ENCODE measurements at regions not wholly inside any gene's neighbourhood (a gene's known extent, or its start where the extent isn't known, plus 50 kb on each side); places are given as distances from the start of the nearest gene placed in this dataset.

DNA sequence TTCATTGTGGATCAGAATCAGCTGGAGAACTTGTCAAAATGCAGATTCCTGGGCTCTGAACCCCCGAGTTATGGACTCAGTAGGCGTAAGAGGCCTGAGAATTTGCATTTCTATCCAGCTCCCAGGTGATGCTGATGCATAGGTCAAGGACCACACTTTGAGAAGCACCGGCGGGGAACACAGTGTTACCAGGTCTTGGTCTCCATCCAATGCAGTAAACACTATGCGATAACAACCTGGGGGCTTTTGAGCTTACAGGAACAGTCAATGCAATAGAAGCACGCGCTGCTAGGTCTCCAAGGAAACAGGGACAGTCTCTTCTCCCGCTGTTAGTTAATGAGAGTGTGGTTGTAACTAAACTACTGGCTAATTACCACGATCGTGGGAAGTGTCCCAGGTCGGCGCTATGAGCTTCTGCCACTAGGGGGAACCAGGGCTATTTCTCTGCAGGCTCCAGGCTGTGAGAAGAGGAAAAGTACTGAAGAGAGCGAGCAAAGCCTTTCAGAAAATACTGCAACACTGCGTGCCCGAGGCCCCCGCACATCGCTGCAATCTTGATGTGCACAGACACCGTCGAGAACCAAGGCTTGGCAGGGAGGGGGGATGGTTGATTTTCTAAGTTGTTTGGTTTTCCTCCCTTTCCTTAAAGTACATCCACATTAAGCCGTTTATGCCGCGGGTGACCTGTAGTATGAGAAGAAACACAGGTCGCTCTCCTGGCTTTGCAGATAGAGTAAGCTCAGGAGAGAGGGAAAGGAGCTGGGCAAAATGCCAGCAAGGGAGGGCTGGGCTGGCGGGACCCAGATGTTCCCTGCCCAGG lies 52.0 kb upstream of the KCNA1 start:
- H3K4me3 ChIP-seq (ENCODE audit: insufficient read depth in 1 of 2, low read depth in 1 of 2, low read length in 2 of 2) = peak overlapping the region in 1 of 2 experiments; percentile 52
- no peak overlapping the region for H2BK120ac ChIP-seq (ENCODE audit: low read depth, low read length)
- H3K23ac ChIP-seq (ENCODE audit: low read length in 2 of 2) = no peak overlapping the region
- peak; percentile 67 for DNase-seq
- H2AK5ac ChIP-seq (ENCODE audit: low read length, severe bottlenecking) = no peak overlapping the region
- no peak overlapping the region for H2BK12ac ChIP-seq (ENCODE audit: low read length in 2 of 2)
- 31% methylated on average over 20 of the region's 24 CpGs for WGBS
- no peak overlapping the region for H2BK5ac ChIP-seq (ENCODE audit: low read depth, low read length, poor library complexity, severe bottlenecking)
- no peak overlapping the region for H3K27ac ChIP-seq (ENCODE audit: low read length, poor library complexity, severe bottlenecking)
- H3K9ac ChIP-seq (ENCODE audit: low read length) = peak overlapping the region; percentile 50
- H3K27me3 ChIP-seq (ENCODE audit: control insufficient read depth in 1 of 2, insufficient read depth in 1 of 2, low read length in 2 of 2) = peaks cover 54 to 57% of the 10 kb centered on the region in 2 experiments
- no peaks in the 10 kb centered on the region for H3K9me3 ChIP-seq (ENCODE audit: control insufficient read depth, low read length)
- H2BK15ac ChIP-seq (ENCODE audit: low read depth, poor library complexity, severe bottlenecking) = no peak overlapping the region
- H3K4ac ChIP-seq (ENCODE audit: low read depth in 1 of 2, low read length in 2 of 2) = no peak overlapping the region
- H2AFZ ChIP-seq (ENCODE audit: low read depth, low read length) = no peak overlapping the region
- no peaks in the 10 kb centered on the region for H3K36me3 ChIP-seq (ENCODE audit: control insufficient read depth in 1 of 2, insufficient read depth in 2 of 2, low read depth in 1 of 2, low read length in 2 of 2)
- H3K18ac ChIP-seq (ENCODE audit: low read depth in 1 of 2, low read length in 2 of 2) = no peak overlapping the region
- H3K4me2 ChIP-seq (ENCODE audit: low read length, poor library complexity, severe bottlenecking) = no peak overlapping the region
- H3K4me1 ChIP-seq (ENCODE audit: control insufficient read depth, insufficient read depth, low read depth, low read length) = peaks cover 1% of the 10 kb centered on the region
- no peak overlapping the region for H4K91ac ChIP-seq (ENCODE audit: low read length)
- H3K79me1 ChIP-seq (replicated peaks; ENCODE audit: low read length, poor library complexity, severe bottlenecking) = no peaks in the 10 kb centered on the region
- no peak overlapping the region for H3K14ac ChIP-seq (ENCODE audit: low read length in 2 of 2)
- no peak overlapping the region for H4K8ac ChIP-seq (ENCODE audit: low read length)

DNA sequence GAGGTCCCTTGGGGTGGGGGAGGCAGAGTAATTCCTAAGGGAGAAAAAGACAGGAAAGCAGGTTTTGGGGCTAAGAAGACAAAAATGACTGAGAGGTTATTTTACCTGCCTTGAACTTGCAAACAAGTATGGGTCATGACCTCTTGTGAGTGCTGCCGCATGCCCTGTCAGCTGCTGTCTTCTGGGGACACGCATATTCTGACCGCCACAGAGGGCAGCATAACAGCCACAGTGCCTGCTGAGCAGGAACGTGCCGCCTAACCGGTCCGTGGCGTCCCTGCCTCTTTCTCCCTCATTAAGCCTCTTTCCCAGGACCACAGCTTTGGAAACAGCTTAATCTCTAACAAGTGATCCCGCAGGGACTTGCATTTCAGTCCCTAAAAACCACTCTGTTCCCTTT lies 51.3 kb upstream of the KCNA1 start:
- no peak for DNase-seq
- WGBS = 3% methylated on average over 9 of the region's 9 CpGs

DNA sequence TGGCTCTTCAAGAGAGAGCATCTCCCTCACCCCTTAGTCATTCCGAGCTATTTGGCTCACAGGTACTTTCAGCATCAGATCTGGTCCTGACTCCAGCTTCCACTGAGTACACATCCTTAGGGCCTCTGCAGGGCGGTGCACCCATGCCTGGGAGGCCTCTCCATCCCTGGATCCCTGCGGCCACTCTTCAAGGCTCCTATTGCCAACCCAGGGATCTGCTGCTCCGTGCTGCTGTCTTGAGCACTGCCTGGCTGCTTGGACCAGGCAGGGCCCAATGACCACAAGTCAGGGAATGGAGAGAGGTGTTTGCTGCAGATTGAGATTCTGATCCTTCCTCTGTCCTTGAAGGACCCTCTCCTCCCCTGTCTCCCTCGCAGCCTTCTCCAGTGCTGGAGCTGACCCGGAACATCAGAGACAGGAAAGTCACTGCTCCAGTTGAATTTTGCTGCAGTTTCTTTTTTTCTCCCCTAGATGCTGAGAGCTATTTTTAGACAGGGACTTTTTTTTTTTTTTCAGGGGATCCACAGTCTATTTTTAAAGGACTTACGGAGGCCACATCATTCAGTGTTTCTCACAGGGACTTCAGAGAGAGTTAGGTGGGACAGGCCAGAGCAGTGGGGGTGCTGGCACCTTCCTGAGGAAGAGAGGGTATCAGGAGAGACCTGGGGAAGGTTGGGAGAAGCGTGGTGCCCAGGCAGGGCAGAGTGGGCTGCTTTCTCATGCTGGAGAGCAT lies 50.1 kb upstream of the KCNA1 start:
- Histone ChIP-seq H2AFZ (ENCODE audit: low read depth, low read length) (no peak overlapping the region), H3K27me3 (ENCODE audit: control insufficient read depth in 1 of 2, insufficient read depth in 1 of 2, low read length in 2 of 2) (peaks cover 56 to 57% of the 10 kb centered on the region in 2 experiments), H2BK5ac (ENCODE audit: low read depth, low read length, poor library complexity, severe bottlenecking) (no peak overlapping the region), H2BK15ac (ENCODE audit: low read depth, poor library complexity, severe bottlenecking) (no peak overlapping the region), H3K4me3 (ENCODE audit: insufficient read depth in 1 of 2, low read depth in 1 of 2, low read length in 2 of 2) (no peak overlapping the region), H3K27ac (ENCODE audit: low read length, poor library complexity, severe bottlenecking) (no peak overlapping the region), H4K91ac (ENCODE audit: low read length) (no peak overlapping the region), H3K23ac (ENCODE audit: low read length in 2 of 2) (no peak overlapping the region), H3K4me2 (ENCODE audit: low read length, poor library complexity, severe bottlenecking) (no peak overlapping the region), H4K8ac (ENCODE audit: low read length) (no peak overlapping the region), H3K4me1 (ENCODE audit: control insufficient read depth, insufficient read depth, low read depth, low read length) (peaks cover 1% of the 10 kb centered on the region), H3K36me3 (ENCODE audit: control insufficient read depth in 1 of 2, insufficient read depth in 2 of 2, low read depth in 1 of 2, low read length in 2 of 2) (no peaks in the 10 kb centered on the region), H3K9me3 (ENCODE audit: control insufficient read depth, low read length) (no peaks in the 10 kb centered on the region), H3K79me1 (replicated peaks; ENCODE audit: low read length, poor library complexity, severe bottlenecking) (no peaks in the 10 kb centered on the region), H2AK5ac (ENCODE audit: low read length, severe bottlenecking) (no peak overlapping the region), H2BK12ac (ENCODE audit: low read length in 2 of 2) (no peak overlapping the region), H3K14ac (ENCODE audit: low read length in 2 of 2) (no peak overlapping the region), H3K9ac (ENCODE audit: low read length) (no peak overlapping the region), H2BK120ac (ENCODE audit: low read depth, low read length) (no peak overlapping the region), H3K4ac (ENCODE audit: low read depth in 1 of 2, low read length in 2 of 2) (no peak overlapping the region), H3K18ac (ENCODE audit: low read depth in 1 of 2, low read length in 2 of 2) (no peak overlapping the region)
- 67% methylated on average over 8 of the region's 8 CpGs for WGBS
- DNase-seq = peak; percentile 6

More for the DNA sequence above, 51.3 kb upstream of the KCNA1 start:
- Histone ChIP-seq H3K4me1 (ENCODE audit: control insufficient read depth, insufficient read depth, low read depth, low read length) (peaks cover 1% of the 10 kb centered on the region), H4K91ac (ENCODE audit: low read length) (no peak overlapping the region), H3K4ac (ENCODE audit: low read depth in 1 of 2, low read length in 2 of 2) (no peak overlapping the region), H2AFZ (ENCODE audit: low read depth, low read length) (no peak overlapping the region), H2BK12ac (ENCODE audit: low read length in 2 of 2) (no peak overlapping the region), H3K4me2 (ENCODE audit: low read length, poor library complexity, severe bottlenecking) (no peak overlapping the region), H3K4me3 (ENCODE audit: insufficient read depth in 1 of 2, low read depth in 1 of 2, low read length in 2 of 2) (no peak overlapping the region), H3K9ac (ENCODE audit: low read length) (no peak overlapping the region), H2BK5ac (ENCODE audit: low read depth, low read length, poor library complexity, severe bottlenecking) (no peak overlapping the region), H3K23ac (ENCODE audit: low read length in 2 of 2) (no peak overlapping the region), H2BK120ac (ENCODE audit: low read depth, low read length) (no peak overlapping the region), H3K36me3 (ENCODE audit: control insufficient read depth in 1 of 2, insufficient read depth in 2 of 2, low read depth in 1 of 2, low read length in 2 of 2) (no peaks in the 10 kb centered on the region), H2BK15ac (ENCODE audit: low read depth, poor library complexity, severe bottlenecking) (no peak overlapping the region), H3K9me3 (ENCODE audit: control insufficient read depth, low read length) (no peaks in the 10 kb centered on the region), H4K8ac (ENCODE audit: low read length) (no peak overlapping the region), H3K18ac (ENCODE audit: low read depth in 1 of 2, low read length in 2 of 2) (no peak overlapping the region), H3K27me3 (ENCODE audit: control insufficient read depth in 1 of 2, insufficient read depth in 1 of 2, low read length in 2 of 2) (peaks cover 54 to 57% of the 10 kb centered on the region in 2 experiments), H3K79me1 (replicated peaks; ENCODE audit: low read length, poor library complexity, severe bottlenecking) (no peaks in the 10 kb centered on the region), H2AK5ac (ENCODE audit: low read length, severe bottlenecking) (no peak overlapping the region), H3K27ac (ENCODE audit: low read length, poor library complexity, severe bottlenecking) (no peak overlapping the region), H3K14ac (ENCODE audit: low read length in 2 of 2) (no peak overlapping the region)

Data from mesenchymal stem cell (in vitro differentiated cells and primary cell).